HUES6 (cell line): ENCODE measurements at regions not wholly inside any gene's neighbourhood (a gene's known extent, or its start where the extent isn't known, plus 50 kb on each side); places are given as distances from the start of the nearest gene placed in this dataset.

Experiments used
- H3K27ac ChIP-seq: 2 replicates; pipeline ENCODE4 v1.7.0; 2013; ENCODE audit warnings: low read depth, mild to moderate bottlenecking, low read length, inconsistent platforms
- H3K27me3 ChIP-seq: 2 replicates; pipeline ENCODE4 v1.6.1; 2013; ENCODE audit warnings: low read length; ENCODE audit not compliant: control insufficient read depth, insufficient read depth
- H3K36me3 ChIP-seq: 2 replicates; pipeline ENCODE4 v1.6.1; 2013; ENCODE audit warnings: low read length; ENCODE audit not compliant: control insufficient read depth, insufficient read depth
- H3K4me1 ChIP-seq: 2 replicates; pipeline ENCODE4 v1.6.1; 2013; ENCODE audit warnings: low read length; ENCODE audit not compliant: control insufficient read depth, insufficient read depth
- H3K4me3 ChIP-seq: 2 replicates; pipeline ENCODE4 v1.5.1; 2013; ENCODE audit warnings: low read depth, low read length
- H3K9ac ChIP-seq: one replicate; pipeline ENCODE4 v1.6.1; 2013; ENCODE audit warnings: mild to moderate bottlenecking, low read length
- H3K9me3 ChIP-seq: 2 replicates; pipeline ENCODE4 v1.6.1; 2013; ENCODE audit warnings: low read depth, low read length; ENCODE audit not compliant: control insufficient read depth, insufficient read depth

GRCh38 chr2:237171881-237172280, 86.2 kb downstream of the COPS8 start:
- Histone ChIP-seq H3K27me3 (no peaks in the 10 kb centered on the region), H3K9me3 (peaks cover 22% of the 10 kb centered on the region), H3K4me1 (peaks cover 6% of the 10 kb centered on the region; the same call in 1 of the 2 replicates), H3K4me3 (no peak overlapping the region), H3K9ac (no peak overlapping the region), H3K36me3 (no peaks in the 10 kb centered on the region), H3K27ac (no peak overlapping the region)

GRCh38 chr2:237177052-237177451, 91.4 kb downstream of the COPS8 start:
- Histone ChIP-seq H3K9ac (no peak overlapping the region), H3K36me3 (no peaks in the 10 kb centered on the region), H3K27me3 (no peaks in the 10 kb centered on the region), H3K4me1 (no peaks in the 10 kb centered on the region), H3K27ac (no peak overlapping the region), H3K4me3 (no peak overlapping the region), H3K9me3 (peaks cover 10% of the 10 kb centered on the region; the same call in 1 of the 2 replicates)

- H3K4me1 ChIP-seq = no peaks in the 10 kb centered on the region
- H3K36me3 ChIP-seq = no peaks in the 10 kb centered on the region
- H3K9ac ChIP-seq = no peak overlapping the region
- H3K4me3 ChIP-seq = no peak overlapping the region
- H3K27me3 ChIP-seq = no peaks in the 10 kb centered on the region
- peaks cover 9% of the 10 kb centered on the region; the same call in 1 of the 2 replicates for H3K9me3 ChIP-seq
- no peak overlapping the region for H3K27ac ChIP-seq
These were observed 92.3 kb downstream of the COPS8 start for GRCh38 chr2:237177986-237178385.

- H3K4me3 ChIP-seq = no peak overlapping the region
- peaks cover 5% of the 10 kb centered on the region; the same call in 1 of the 2 replicates for H3K9me3 ChIP-seq
- no peaks in the 10 kb centered on the region for H3K4me1 ChIP-seq
- H3K36me3 ChIP-seq = no peaks in the 10 kb centered on the region
- no peak overlapping the region for H3K9ac ChIP-seq
- H3K27ac ChIP-seq = no peak overlapping the region
- H3K27me3 ChIP-seq = no peaks in the 10 kb centered on the region
These were observed 92.7 kb downstream of the COPS8 start for GRCh38 chr2:237178396-237178795.

- H3K9me3 ChIP-seq = no peaks in the 10 kb centered on the region
- no peak overlapping the region for H3K4me3 ChIP-seq
- H3K27ac ChIP-seq = no peak overlapping the region
- no peaks in the 10 kb centered on the region for H3K36me3 ChIP-seq
- H3K27me3 ChIP-seq = no peaks in the 10 kb centered on the region
- H3K9ac ChIP-seq = no peak overlapping the region
- H3K4me1 ChIP-seq = no peaks in the 10 kb centered on the region
These were observed 93.5 kb downstream of the COPS8 start for GRCh38 chr2:237179161-237179560.

GRCh38 chr2:237180187-237180586, 94.5 kb downstream of the COPS8 start:
- no peaks in the 10 kb centered on the region for H3K4me1 ChIP-seq
- H3K4me3 ChIP-seq = no peak overlapping the region
- no peak overlapping the region for H3K9ac ChIP-seq
- H3K27ac ChIP-seq = no peak overlapping the region
- no peaks in the 10 kb centered on the region for H3K27me3 ChIP-seq
- H3K9me3 ChIP-seq = no peaks in the 10 kb centered on the region
- H3K36me3 ChIP-seq = no peaks in the 10 kb centered on the region

- H3K4me3 ChIP-seq = no peak overlapping the region
- H3K9ac ChIP-seq = no peak overlapping the region
- H3K4me1 ChIP-seq = no peaks in the 10 kb centered on the region; the same call in 1 of the 2 replicates
- H3K27me3 ChIP-seq = no peaks in the 10 kb centered on the region
- H3K9me3 ChIP-seq = no peaks in the 10 kb centered on the region
- no peaks in the 10 kb centered on the region for H3K36me3 ChIP-seq
- no peak overlapping the region for H3K27ac ChIP-seq
These were observed 95.3 kb downstream of the COPS8 start for GRCh38 chr2:237180987-237181386.

- no peaks in the 10 kb centered on the region for H3K9me3 ChIP-seq
- no peak overlapping the region for H3K27ac ChIP-seq
- H3K4me1 ChIP-seq = no peaks in the 10 kb centered on the region; the same call in 1 of the 2 replicates
- H3K4me3 ChIP-seq = no peak overlapping the region
- no peaks in the 10 kb centered on the region for H3K36me3 ChIP-seq
- no peak overlapping the region for H3K9ac ChIP-seq
- H3K27me3 ChIP-seq = no peaks in the 10 kb centered on the region
These were observed 96.2 kb downstream of the COPS8 start for GRCh38 chr2:237181844-237182243.

GRCh38 chr2:237182422-237183123, 96.9 kb downstream of the COPS8 start:
- Histone ChIP-seq H3K4me3 (no peak overlapping the region), H3K9ac (no peak overlapping the region), H3K4me1 (no peaks in the 10 kb centered on the region; the same call in 1 of the 2 replicates), H3K36me3 (no peaks in the 10 kb centered on the region), H3K27ac (no peak overlapping the region), H3K27me3 (no peaks in the 10 kb centered on the region), H3K9me3 (no peaks in the 10 kb centered on the region)

- Histone ChIP-seq H3K4me3 (no peak overlapping the region), H3K9me3 (no peaks in the 10 kb centered on the region), H3K27ac (no peak overlapping the region), H3K27me3 (no peaks in the 10 kb centered on the region), H3K36me3 (no peaks in the 10 kb centered on the region), H3K9ac (no peak overlapping the region), H3K4me1 (no peaks in the 10 kb centered on the region; the same call in 1 of the 2 replicates)
These were observed 98.7 kb downstream of the COPS8 start for GRCh38 chr2:237184192-237184918.

GRCh38 chr2:237184919-237185552, 99.3 kb downstream of the COPS8 start:
- Histone ChIP-seq H3K36me3 (no peaks in the 10 kb centered on the region), H3K27ac (no peak overlapping the region), H3K9me3 (no peaks in the 10 kb centered on the region), H3K27me3 (no peaks in the 10 kb centered on the region), H3K9ac (no peak overlapping the region), H3K4me1 (no peaks in the 10 kb centered on the region; the same call in 1 of the 2 replicates), H3K4me3 (no peak overlapping the region)
